Omental fat pad (tissue), 3 donors: ENCODE measurements at regions not wholly inside any gene's neighbourhood (a gene's known extent, or its start where the extent isn't known, plus 50 kb on each side); places are given as distances from the start of the nearest gene placed in this dataset.
"Not testable (repeated sequence)": the region's sequence is repeated elsewhere in the genome, so short reads cannot be mapped to it uniquely, and the experiment has no call there.

Experiments
- ATAC-seq: fragments of 150-250 bp; one replicate; pipeline ENCODE4 v1.9.1; 2016; ENCODE audit warnings: mild to moderate bottlenecking, moderate library complexity; ENCODE audit not compliant: low FRiP score
- DNase-seq: peaks from one replicate; pipeline ENCODE4 v3.0.0-alpha.2; 2019; ENCODE audit warnings: low spot score
- TF ChIP-seq, protein P1 (sequence below), 3 donors: fragments of 450-650 bp; IDR thresholded peaks; one replicate each; pipeline ENCODE4 v1.5.1; 2016 to 2017; ENCODE audit warnings: antibody characterized with exemption in 3 of 3, mild to moderate bottlenecking in 3 of 3, moderate library complexity in 2 of 3

DNA sequence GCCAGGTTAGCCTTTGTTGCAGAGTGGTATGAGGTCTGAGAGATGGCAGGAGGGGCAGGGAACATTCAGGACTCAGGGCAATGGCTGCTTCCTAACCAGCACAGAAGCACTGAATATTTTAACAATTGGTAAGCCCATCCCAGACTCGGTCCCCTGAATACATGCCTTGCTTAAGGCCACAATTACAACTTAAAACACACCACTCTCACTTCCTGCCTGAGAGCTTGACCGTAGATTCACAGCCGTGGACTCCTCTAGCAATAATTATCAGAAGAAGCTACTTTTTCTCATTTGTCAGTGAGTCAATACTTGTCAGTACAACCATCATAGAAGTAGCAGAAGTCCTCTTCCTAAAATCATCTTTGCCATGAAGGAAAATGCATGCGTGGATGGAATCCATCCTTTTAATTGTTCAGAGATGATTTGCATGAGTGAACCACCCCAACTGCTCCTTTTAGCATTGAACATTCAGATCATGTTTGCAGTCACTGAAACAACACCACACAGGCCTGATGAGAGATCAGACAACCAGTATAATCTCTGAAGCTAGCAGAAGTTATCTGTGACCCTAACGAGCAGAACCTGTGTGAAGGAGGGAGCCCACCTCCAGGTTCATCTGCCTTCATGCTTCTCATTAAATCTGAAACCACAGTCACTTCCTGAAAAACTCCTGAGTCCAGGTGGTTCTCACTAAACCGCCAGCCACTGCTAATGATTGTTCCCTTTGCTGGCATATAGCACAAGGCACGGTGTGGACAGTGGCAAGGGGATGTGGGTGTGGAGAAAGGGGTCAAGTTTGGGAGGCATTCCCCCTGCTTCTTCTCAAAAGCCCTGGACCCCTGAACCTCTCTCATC, 333.9 kb upstream of the CNR1 start:
- ATAC-seq (no peak), DNase-seq (no peak)

DNA sequence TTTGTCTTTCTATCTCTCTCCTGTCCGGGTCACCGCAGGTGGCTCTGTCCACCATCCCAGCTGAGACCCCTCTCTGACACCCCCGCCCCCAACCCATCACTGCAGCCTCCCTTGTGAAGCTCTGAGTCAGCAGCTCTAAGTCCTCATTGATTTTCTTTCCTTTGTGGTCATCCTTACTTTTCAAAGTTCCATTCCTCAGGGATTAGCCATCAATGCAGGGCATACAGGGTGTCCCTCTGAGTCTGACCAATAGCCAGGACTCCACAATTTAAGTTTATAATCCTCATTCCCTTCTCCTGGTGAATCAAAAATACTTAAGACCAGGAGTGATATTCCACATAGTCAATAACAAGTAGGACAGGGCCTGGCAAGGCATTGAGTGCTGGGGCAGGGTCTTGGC, 333.3 kb upstream of the CNR1 start:
- no peak for DNase-seq
- TF ChIP-seq, protein P1, sequence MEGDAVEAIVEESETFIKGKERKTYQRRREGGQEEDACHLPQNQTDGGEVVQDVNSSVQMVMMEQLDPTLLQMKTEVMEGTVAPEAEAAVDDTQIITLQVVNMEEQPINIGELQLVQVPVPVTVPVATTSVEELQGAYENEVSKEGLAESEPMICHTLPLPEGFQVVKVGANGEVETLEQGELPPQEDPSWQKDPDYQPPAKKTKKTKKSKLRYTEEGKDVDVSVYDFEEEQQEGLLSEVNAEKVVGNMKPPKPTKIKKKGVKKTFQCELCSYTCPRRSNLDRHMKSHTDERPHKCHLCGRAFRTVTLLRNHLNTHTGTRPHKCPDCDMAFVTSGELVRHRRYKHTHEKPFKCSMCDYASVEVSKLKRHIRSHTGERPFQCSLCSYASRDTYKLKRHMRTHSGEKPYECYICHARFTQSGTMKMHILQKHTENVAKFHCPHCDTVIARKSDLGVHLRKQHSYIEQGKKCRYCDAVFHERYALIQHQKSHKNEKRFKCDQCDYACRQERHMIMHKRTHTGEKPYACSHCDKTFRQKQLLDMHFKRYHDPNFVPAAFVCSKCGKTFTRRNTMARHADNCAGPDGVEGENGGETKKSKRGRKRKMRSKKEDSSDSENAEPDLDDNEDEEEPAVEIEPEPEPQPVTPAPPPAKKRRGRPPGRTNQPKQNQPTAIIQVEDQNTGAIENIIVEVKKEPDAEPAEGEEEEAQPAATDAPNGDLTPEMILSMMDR (IDR thresholded peaks at IDR 0.05), result no peak
- no peak for ATAC-seq

More for the DNA sequence above, 333.9 kb upstream of the CNR1 start:
- TF ChIP-seq, protein P1 (IDR thresholded peaks at IDR 0.05), result no peak

DNA sequence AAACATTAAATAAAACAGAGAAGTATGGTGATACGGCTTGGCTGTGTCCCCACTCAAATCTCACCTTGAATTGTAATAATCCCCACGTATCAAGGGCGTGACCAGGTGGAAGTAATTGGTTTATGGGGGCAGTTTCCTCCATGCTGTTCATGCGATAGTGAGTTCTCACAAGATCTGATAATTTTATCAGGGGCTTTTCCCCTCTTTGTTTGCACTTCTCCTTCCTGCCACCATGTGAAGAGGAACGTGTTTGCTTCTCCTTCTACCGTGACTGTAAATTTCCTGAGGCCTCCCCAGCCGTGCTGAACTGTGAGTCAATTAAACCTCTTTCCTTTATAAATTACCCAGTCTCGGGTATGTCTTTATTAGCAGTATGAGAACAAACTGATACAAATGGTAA, 331.3 kb upstream of the CNR1 start:
- not testable (repeated sequence) for ATAC-seq, DNase-seq

DNA sequence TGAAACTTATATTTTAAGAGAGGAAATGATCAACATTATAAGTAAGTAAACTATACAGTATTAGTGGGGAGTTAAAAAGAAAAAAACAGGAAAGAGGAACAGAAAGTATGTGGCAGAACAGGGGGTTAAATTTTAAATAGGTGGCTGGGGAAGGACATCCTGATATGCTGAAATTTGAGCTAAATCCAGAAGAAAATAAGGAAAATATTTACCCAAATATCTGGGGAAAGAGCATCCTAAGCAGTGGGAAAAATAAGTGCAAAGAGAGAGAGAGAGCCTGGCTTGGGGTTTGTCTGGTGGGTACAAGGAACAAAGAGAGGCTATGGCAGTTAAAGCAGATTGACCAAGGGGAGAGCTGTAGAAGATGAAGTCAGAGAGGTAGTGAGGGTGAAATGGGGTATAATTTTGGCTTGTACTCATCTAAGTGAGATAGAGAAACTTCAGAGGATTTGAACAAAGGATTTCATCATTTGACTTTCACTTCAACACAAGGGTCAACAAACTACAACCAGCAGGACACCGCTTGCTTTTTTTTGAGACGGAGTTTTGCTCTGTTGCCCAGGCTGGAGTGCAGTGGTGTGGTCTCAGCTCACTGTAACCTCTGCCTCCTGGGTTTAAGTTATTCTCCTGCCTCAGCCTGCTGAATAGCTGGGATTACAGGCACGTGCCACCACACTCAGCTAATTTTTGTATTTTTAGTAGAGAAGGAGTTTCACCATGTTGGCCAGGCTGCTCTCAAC, 328.4 kb upstream of the CNR1 start:
- TF ChIP-seq, protein P1 (IDR thresholded peaks at IDR 0.05), result no peak
- no peak for DNase-seq
- ATAC-seq, result no peak

DNA sequence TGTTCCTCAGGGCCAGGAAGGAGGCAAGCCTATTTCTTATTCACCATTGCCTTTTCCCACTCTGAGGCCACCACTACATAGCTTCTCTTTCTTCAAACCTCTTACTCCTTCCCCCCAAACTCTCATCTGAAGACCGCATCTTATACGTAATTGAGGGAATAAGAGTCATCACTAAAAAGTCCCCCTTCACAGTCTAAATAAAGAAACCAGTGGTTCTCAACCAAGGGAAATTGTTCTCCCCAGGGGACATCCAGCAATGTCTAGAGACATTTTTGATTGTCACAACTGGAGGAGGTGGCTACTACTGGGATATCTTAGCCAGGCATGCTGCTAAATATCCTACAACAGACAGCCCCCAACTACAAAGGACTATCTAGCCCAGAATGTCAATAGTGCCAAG, 327.6 kb upstream of the CNR1 start:
- DNase-seq (no peak), ATAC-seq (no peak)
- TF ChIP-seq, protein P1 (IDR thresholded peaks at IDR 0.05), result no peak

DNA sequence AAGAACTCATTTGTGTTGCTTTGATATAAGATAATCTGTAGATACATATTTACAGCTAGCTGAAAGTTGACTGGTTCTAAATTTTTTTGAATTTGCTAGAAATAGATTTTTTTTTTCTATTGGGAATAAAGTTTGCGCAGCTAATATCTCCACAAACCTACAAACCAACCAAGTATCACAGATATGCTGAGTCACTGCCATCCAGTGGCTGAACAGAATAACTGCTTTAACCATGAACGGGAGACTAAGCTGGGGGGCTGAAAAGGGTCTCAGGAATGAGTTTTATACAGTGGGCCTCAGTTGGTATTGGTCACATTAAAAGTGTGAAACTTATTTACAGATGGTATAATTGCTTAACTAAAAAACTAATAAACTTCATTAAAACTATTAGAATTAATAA, 326.7 kb upstream of the CNR1 start:
- ATAC-seq (no peak), DNase-seq (no peak)
- TF ChIP-seq, protein P1 (IDR thresholded peaks at IDR 0.05), result no peak

DNA sequence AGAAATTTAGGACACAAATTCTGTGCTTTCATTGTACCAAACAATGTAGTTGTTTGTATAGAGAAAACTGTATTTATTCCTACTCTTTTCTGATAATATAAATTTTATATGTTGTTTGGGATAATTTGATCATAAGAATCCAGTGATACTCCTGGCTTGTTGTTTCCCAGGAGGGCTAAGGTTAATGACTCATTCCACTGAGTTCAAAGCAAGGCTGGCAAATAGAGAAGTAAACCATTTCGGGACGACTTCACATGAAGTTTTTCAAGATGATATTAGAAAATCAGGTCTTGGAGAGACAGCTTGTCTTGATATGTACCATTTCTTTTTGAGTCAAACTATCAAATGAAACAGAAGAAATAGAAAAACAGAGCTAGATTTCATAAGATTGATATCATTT, 326.1 kb upstream of the CNR1 start:
- DNase-seq (no peak), ATAC-seq (no peak)
- TF ChIP-seq, protein P1 (IDR thresholded peaks at IDR 0.05), result no peak
